Duodenal mucosa (tissue), 2 donors: ENCODE measurements at regions not wholly inside any gene's neighbourhood (a gene's known extent, or its start where the extent isn't known, plus 50 kb on each side); places are given as distances from the start of the nearest gene placed in this dataset.
"Not testable (repeated sequence)": the region's sequence is repeated elsewhere in the genome, so short reads cannot be mapped to it uniquely, and the experiment has no call there.

Experiments used
- H3K27ac ChIP-seq: one replicate; pipeline ENCODE4 v1.7.0; 2013; ENCODE audit warnings: low read depth, low read length
- H3K27me3 ChIP-seq, 2 donors: one replicate each; pipeline ENCODE4 v1.7.0; 2013; ENCODE audit warnings: low read length in 2 of 2, control low read depth in 1 of 2; ENCODE audit not compliant: insufficient read depth in 2 of 2, control insufficient read depth in 1 of 2
- H3K36me3 ChIP-seq, 2 donors: one replicate each; pipeline ENCODE4 v1.7.0; 2013; ENCODE audit warnings: low read length in 2 of 2, control low read depth in 1 of 2; ENCODE audit not compliant: insufficient read depth in 2 of 2, control insufficient read depth in 1 of 2
- H3K4me1 ChIP-seq, 2 donors: one replicate each; pipeline ENCODE4 v1.7.0; 2013; ENCODE audit warnings: low read length in 2 of 2, control low read depth in 1 of 2; ENCODE audit not compliant: insufficient read depth in 2 of 2, control insufficient read depth in 1 of 2
- H3K4me3 ChIP-seq, 2 donors: one replicate each; pipeline ENCODE4 v1.7.0; 2013; ENCODE audit warnings: low read length in 2 of 2, low read depth in 1 of 2
- H3K9ac ChIP-seq, 2 donors: one replicate each; pipeline ENCODE4 v1.7.0; 2013; ENCODE audit warnings: low read length in 2 of 2, low read depth in 1 of 2
- H3K9me3 ChIP-seq, 2 donors: one replicate each; pipeline ENCODE4 v1.7.0; 2013; ENCODE audit warnings: low read length in 2 of 2, control low read depth in 1 of 2; ENCODE audit not compliant: control insufficient read depth in 1 of 2

DNA sequence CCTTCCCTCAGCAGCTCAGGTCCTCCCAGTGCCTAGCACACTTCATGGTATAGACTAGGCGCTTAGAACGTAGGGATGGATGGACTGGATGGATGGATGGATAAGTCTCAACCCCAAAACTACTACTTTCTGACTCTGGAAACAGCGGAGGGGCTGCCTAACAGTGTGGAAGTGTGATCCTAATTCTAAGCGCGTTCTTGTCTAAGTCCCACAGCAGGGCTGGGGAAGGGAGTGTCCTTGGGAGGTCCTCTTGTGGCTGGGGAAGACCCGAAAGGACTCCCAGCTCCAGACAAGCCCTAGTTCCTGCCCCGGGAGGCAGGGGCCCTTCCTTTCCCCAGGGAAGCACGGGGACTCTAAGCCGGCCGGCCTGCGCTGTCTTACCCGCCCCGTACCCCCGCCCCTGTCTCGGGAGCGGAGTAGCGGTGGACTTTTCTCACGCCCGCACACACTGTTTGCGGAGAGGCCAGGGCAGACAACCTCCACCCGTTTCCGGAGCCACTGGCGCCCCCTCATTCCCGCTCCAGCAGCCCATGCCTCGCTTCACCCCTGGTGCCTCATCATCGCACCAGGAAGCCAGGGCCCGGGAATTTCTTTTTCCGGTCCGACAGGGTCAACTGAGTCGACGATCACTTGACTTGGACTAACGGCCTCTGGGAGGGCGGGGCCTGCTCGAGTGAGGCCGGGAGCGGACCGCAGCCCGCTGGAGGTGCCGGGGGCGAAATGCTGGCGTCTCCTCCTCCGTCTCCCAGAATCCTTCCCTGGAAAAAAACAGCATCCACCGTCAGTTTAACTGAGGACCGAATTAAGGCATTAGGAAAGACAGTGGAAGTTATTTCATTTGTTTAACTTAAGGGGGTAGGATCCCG, 133.3 kb downstream of the TBC1D2B start:
- Histone ChIP-seq H3K4me1 (peaks cover 0 to 4% of the 10 kb centered on the region in 2 donors), H3K9ac (peak overlapping the region in 1 of 2 donors; percentile 26), H3K4me3 (peak overlapping the region; percentile 53 to 71), H3K27me3 (no peaks in the 10 kb centered on the region), H3K27ac (no peak overlapping the region), H3K36me3 (no peaks in the 10 kb centered on the region), H3K9me3 (no peaks in the 10 kb centered on the region)

DNA sequence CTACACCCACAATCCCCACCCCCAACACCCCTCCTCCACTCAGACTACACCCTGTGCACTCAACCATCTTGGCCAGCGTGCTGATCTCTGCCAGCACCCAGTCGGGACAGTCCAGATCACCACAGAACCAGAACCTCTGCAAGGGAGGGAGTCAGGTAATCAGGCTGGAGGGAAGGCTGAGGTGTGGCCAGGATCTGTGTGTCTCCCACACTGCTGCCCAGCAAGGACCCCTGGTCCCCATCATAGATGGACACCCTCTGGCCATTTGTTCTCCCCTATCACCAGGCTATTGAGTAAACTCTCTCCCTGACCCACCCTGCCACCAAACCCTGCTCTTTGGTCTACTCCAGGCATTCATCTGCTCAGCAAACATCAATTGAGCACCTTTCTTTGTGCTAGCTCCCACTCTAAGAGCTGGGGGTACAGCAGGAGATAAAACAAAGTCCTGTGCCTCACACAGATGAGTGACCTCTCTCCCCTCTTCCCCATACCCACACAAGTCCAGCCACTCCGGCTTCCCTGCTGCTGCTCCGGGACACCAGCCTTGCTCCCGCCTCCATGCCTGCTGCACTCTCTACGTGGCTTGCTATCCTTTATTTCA, 134.8 kb downstream of the TBC1D2B start:
- H3K4me3 ChIP-seq, result no peak overlapping the region
- peaks cover 0 to 4% of the 10 kb centered on the region in 2 donors for H3K4me1 ChIP-seq
- no peak overlapping the region for H3K9ac ChIP-seq
- H3K9me3 ChIP-seq, result no peaks in the 10 kb centered on the region
- no peak overlapping the region for H3K27ac ChIP-seq
- no peaks in the 10 kb centered on the region for H3K27me3 ChIP-seq
- H3K36me3 ChIP-seq, result no peaks in the 10 kb centered on the region

DNA sequence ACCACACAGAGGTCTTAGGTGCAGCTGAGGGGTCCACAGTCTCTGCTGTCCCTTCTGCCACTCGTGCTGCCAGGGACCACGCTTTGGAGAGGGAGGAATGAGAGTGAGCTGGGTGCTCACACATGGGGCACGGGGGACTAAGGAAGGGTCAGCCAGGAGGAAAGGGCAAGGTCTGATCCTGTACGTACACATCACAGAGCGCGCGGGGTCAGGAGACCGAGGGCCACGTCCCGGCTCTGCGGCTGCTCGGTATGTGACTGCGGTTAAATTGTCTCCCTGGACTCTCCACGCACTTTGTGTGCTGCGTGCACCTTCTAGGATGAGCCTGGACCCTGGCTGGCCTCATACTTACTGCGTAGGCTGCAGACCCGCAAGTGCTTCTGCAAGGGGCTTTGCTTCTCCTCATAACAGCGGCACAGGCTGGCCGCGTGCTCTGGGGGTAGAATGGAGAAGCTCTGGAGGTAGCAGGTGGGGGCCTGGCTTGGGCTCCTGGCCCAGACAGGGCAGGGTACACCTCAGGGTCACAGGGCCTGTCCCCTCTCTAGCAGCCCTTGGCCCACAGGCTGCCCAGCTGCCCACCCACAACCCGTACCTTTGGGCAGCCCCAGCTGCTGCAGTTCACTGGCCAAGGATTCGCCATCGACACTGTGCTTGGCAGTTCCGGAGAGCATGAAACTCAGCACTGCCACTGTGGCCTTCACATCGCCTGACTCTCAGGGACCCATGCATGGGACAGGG, 136.3 kb downstream of the TBC1D2B start:
- H3K4me1 ChIP-seq, H3K4me3 ChIP-seq, H3K27me3 ChIP-seq, H3K9ac ChIP-seq, H3K9me3 ChIP-seq, H3K27ac ChIP-seq, H3K36me3 ChIP-seq: not testable (repeated sequence)

DNA sequence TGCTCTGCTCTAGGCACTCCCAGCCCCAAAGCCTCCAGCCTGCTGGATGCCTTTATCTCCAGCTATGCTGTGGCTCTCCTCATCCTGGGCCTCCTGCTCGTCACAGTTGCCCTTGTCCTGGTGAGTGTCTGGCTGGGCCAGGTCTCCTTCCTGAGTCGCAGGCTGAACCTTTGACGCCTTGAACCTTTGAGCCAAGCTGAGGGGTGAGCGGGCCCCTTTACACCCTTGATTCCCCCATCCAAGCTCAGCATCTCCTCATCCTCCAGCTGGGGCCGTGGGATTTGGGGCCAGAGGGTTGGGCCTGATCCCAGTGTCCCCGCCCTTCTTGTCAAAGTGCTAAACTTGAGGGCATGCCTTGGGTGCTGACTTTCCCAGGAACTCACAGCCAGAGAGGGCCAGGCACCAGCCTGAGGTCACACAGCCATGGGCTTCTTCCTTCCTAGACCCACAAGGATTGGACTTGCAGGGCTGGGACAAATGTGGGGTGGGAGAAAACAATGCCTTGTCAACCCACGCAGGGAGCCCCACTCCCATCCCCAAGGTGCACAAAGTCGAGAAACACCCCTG, 137.0 kb downstream of the TBC1D2B start:
- Histone ChIP-seq H3K9me3 (no peaks in the 10 kb centered on the region), H3K9ac (no peak overlapping the region), H3K27ac (no peak overlapping the region), H3K4me1 (peaks cover 0 to 4% of the 10 kb centered on the region in 2 donors), H3K27me3 (no peaks in the 10 kb centered on the region), H3K4me3 (no peak overlapping the region), H3K36me3 (no peaks in the 10 kb centered on the region)

DNA sequence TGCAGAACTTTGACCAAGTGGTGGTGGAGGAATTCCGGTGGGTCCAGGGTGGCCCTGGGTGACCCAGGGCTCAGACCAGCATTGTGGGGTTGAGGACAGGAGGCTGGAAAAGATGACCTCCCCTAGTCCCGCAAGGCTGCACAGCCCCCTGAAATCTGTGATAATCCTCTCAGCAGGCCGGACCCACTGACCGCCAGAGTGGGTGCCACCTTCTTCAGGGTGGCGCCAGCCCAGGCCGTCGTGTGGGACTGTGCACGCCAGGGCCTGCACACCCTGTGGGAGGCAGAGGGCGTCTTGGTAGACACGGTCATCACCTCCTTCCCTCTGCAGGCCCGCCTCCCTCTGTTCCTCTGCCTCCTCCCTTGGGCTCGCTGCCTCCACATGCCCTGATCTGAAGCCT, 137.7 kb downstream of the TBC1D2B start:
- H3K9ac ChIP-seq, result no peak overlapping the region
- H3K27ac ChIP-seq, result no peak overlapping the region

DNA sequence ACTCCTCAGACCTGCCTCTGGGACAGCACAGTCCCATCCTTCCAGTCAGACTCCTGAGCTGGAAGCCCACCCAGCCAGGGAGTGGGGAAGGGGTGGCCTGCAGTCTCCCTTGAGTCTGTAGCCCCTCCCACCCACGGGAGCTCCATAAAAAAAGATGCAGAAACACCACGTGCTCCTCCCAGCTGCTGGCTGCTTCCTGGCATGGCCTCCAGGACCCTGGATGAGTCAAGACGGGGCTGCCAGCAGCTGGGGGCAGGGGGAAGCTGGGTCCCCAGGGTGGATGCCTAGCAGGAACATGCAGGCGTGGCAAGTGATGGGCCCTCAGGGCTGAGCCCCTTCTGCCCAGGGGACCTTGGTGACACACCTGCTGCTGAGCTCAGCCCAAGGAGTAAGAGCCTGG, 138.5 kb downstream of the TBC1D2B start:
- H3K27ac ChIP-seq, H3K4me3 ChIP-seq, H3K9ac ChIP-seq, H3K27me3 ChIP-seq, H3K4me1 ChIP-seq, H3K9me3 ChIP-seq, H3K36me3 ChIP-seq: not testable (repeated sequence)

More for the DNA sequence above, 137.7 kb downstream of the TBC1D2B start:
- Histone ChIP-seq H3K36me3 (no peaks in the 10 kb centered on the region), H3K9me3 (no peaks in the 10 kb centered on the region), H3K27me3 (no peaks in the 10 kb centered on the region), H3K4me3 (no peak overlapping the region), H3K4me1 (peaks cover 0 to 4% of the 10 kb centered on the region in 2 donors)

DNA sequence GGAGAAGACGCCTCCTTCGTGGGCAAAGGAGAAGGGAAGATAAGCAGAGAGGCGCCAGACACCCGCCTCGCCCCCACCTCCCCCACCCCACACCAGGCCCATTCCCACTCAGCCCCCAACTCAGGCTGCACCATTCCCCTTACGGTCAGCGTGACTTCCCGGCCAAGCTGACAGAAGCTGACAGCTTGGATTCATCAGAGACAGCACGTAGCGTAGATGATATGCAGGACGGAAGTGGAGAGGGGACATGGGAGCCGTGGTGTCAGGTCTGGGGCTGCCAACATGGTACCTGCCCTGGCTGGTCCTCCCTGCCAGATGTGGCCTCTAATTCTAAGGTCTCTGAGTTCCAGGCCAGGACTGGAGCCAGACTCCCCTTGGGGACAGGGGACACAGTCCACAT, 139.0 kb downstream of the TBC1D2B start:
- H3K9me3 ChIP-seq, H3K36me3 ChIP-seq, H3K27me3 ChIP-seq, H3K4me1 ChIP-seq, H3K27ac ChIP-seq, H3K4me3 ChIP-seq, H3K9ac ChIP-seq: not testable (repeated sequence)

DNA sequence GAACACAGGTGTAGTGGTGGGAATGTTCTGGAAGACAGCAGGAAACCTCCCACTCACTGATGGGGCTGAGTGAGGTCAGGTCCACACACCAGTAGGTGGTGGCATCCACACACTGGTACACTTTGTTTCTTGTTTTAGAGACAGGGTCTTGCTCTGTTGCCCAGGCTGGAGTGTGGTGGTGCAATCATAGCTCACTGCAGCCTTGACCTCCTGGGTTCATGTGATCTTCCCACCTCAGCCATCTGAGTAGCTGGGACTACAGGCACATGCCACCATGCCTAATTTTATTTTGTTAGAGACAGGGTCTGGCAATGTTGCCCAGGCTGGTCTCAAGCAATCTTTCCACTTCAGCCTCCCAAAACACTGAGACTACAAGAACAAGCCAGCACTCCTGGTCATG, 140.9 kb downstream of the TBC1D2B start:
- H3K27me3 ChIP-seq, H3K9ac ChIP-seq, H3K4me3 ChIP-seq, H3K36me3 ChIP-seq, H3K4me1 ChIP-seq, H3K9me3 ChIP-seq, H3K27ac ChIP-seq: not testable (repeated sequence)

DNA sequence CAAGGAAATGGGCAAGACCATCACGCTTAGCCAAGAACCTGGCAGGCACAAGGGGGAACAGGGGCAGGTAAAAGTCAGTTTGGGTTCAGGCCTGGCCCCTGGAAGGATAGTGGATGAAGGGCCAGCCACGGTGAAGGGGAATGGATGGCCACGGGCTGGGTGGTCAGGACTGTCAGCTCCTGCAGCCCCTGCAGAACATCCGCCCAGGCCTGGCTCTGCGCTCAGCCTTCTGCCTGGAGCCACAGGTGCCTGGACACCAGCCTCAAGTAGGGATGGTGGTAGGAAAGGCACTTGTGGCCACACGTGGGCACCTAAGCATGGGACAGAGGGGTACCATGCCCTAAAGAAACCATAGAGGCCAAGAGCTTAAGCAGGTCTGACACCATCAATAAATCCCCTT, 143.0 kb downstream of the TBC1D2B start:
- H3K27ac ChIP-seq, H3K9me3 ChIP-seq, H3K36me3 ChIP-seq, H3K27me3 ChIP-seq, H3K4me1 ChIP-seq, H3K9ac ChIP-seq, H3K4me3 ChIP-seq: not testable (repeated sequence)

DNA sequence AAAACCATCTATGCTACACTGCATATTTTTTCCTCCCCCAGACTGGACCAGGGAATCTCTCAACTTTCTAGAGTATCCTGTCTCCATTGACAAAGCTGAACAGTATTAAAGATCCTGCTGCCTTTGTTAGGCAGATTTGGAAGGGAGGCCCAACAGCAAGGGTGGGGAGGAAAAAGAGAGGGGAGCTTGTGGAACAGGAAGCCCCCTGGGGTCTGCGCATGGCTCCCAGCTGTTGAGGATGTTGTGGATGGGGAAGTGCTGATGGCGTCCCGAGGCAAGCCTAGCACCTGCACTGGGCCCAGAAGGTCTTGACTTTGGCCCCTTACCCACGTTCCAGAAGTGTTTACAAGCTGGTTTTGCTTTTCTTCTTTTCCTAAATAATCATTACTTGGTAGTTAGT, 146.6 kb downstream of the TBC1D2B start:
- not testable (repeated sequence) for H3K27ac ChIP-seq, H3K36me3 ChIP-seq, H3K9me3 ChIP-seq, H3K27me3 ChIP-seq, H3K9ac ChIP-seq, H3K4me1 ChIP-seq, H3K4me3 ChIP-seq
